GM21528 (cell line): ENCODE measurements at regions not wholly inside any gene's neighbourhood (a gene's known extent, or its start where the extent isn't known, plus 50 kb on each side); places are given as distances from the start of the nearest gene placed in this dataset.
"Not testable (repeated sequence)": the region's sequence is repeated elsewhere in the genome, so short reads cannot be mapped to it uniquely, and the experiment has no call there.

ENCODE experiments used
- ATAC-seq: cut with Tn5 transposase; IDR thresholded peaks from one replicate; pipeline ENCODE4 v1.9.1; 2021; ENCODE audit warnings: mild to moderate bottlenecking, moderate library complexity; ENCODE audit not compliant: unreplicated experiment, low FRiP score

- no peak for ATAC-seq
Observed at GRCh38 chr14:82999802-83000201, 1466.1 kb upstream of the SEL1L start.

GRCh38 chr14:83004456-83005006 lies 1470.9 kb upstream of the SEL1L start:
- no peak for ATAC-seq

GRCh38 chr14:83006121-83006670 lies 1472.5 kb upstream of the SEL1L start:
- no peak for ATAC-seq

GRCh38 chr14:83007052-83007451 lies 1473.4 kb upstream of the SEL1L start:
- not testable (repeated sequence) for ATAC-seq

GRCh38 chr14:83007641-83008225 lies 1474.1 kb upstream of the SEL1L start:
- no peak for ATAC-seq

- ATAC-seq = no peak
Observed at GRCh38 chr14:83017296-83017695, 1483.6 kb upstream of the SEL1L start.

- ATAC-seq = no peak
Observed at GRCh38 chr14:83019744-83020414, 1486.2 kb upstream of the SEL1L start.

- ATAC-seq = no peak
Observed at GRCh38 chr14:83021323-83021722, 1487.7 kb upstream of the SEL1L start.

GRCh38 chr14:83023369-83023768 lies 1489.7 kb upstream of the SEL1L start:
- no peak for ATAC-seq

- ATAC-seq = no peak
Observed at GRCh38 chr14:83041224-83041623, 1507.6 kb upstream of the SEL1L start.

GRCh38 chr14:83042858-83043257 lies 1509.2 kb upstream of the SEL1L start:
- no peak for ATAC-seq

GRCh38 chr14:83044001-83044400 lies 1510.3 kb upstream of the SEL1L start:
- ATAC-seq = no peak

GRCh38 chr14:83047059-83047830 lies 1513.6 kb upstream of the SEL1L start:
- ATAC-seq = no peak

GRCh38 chr14:83053022-83053710 lies 1519.5 kb upstream of the SEL1L start:
- no peak for ATAC-seq

GRCh38 chr14:83058068-83058467 lies 1524.4 kb upstream of the SEL1L start:
- ATAC-seq = no peak

GRCh38 chr14:83071888-83072501 lies 1538.3 kb upstream of the SEL1L start:
- no peak for ATAC-seq

- no peak for ATAC-seq
Observed at GRCh38 chr14:83085136-83085535, 1551.5 kb upstream of the SEL1L start.

- no peak for ATAC-seq
Observed at GRCh38 chr14:83085725-83086124, 1552.1 kb upstream of the SEL1L start.

GRCh38 chr14:83091991-83092956 lies 1558.6 kb upstream of the SEL1L start:
- not testable (repeated sequence) for ATAC-seq
